ENCODE measurements at regions not wholly inside any gene's neighbourhood (a gene's known extent, or its start where the extent isn't known, plus 50 kb on each side); places are given as distances from the start of the nearest gene placed in this dataset.
"Not testable (repeated sequence)": the region's sequence is repeated elsewhere in the genome, so short reads cannot be mapped to it uniquely, and the experiment has no call there.

GRCh38 chr9:66069025-66069424 is 332.1 kb downstream of the FOXD4L4 start:
- not testable (repeated sequence) for TF ChIP-seq POLR2A, POLR2AphosphoS5 (IDR thresholded peaks at IDR 0.05)
- TF ChIP-seq, protein P1, sequence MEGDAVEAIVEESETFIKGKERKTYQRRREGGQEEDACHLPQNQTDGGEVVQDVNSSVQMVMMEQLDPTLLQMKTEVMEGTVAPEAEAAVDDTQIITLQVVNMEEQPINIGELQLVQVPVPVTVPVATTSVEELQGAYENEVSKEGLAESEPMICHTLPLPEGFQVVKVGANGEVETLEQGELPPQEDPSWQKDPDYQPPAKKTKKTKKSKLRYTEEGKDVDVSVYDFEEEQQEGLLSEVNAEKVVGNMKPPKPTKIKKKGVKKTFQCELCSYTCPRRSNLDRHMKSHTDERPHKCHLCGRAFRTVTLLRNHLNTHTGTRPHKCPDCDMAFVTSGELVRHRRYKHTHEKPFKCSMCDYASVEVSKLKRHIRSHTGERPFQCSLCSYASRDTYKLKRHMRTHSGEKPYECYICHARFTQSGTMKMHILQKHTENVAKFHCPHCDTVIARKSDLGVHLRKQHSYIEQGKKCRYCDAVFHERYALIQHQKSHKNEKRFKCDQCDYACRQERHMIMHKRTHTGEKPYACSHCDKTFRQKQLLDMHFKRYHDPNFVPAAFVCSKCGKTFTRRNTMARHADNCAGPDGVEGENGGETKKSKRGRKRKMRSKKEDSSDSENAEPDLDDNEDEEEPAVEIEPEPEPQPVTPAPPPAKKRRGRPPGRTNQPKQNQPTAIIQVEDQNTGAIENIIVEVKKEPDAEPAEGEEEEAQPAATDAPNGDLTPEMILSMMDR (IDR thresholded peaks at IDR 0.05) = not testable (repeated sequence)

All from sigmoid colon (tissue), 4 donors.